HL-60 (cell line): ENCODE measurements at regions not wholly inside any gene's neighbourhood (a gene's known extent, or its start where the extent isn't known, plus 50 kb on each side); places are given as distances from the start of the nearest gene placed in this dataset.

Source experiments
- CTCF ChIP-seq: IDR thresholded peaks from one replicate; pipeline ENCODE4 v1.5.1; 2011; ENCODE audit warnings: low read length, control low read depth, inconsistent platforms; ENCODE audit not compliant: insufficient read depth
- POLR2AphosphoS5 ChIP-seq: IDR thresholded peaks from 2 replicates; pipeline ENCODE4 v1.6.1; 2012; ENCODE audit warnings: low read depth
- REST ChIP-seq: IDR thresholded peaks from 2 replicates; pipeline ENCODE4 v1.6.1; 2012; ENCODE audit warnings: low read depth; ENCODE audit not compliant: insufficient replicate concordance

GRCh38 chr4:31949045-31949444, 1228.9 kb downstream of the PCDH7 start:
- TF ChIP-seq POLR2AphosphoS5 (no peak), CTCF (no peak), REST (no peak)
